ENCODE measurements at regions not wholly inside any gene's neighbourhood (a gene's known extent, or its start where the extent isn't known, plus 50 kb on each side); places are given as distances from the start of the nearest gene placed in this dataset.

DNA sequence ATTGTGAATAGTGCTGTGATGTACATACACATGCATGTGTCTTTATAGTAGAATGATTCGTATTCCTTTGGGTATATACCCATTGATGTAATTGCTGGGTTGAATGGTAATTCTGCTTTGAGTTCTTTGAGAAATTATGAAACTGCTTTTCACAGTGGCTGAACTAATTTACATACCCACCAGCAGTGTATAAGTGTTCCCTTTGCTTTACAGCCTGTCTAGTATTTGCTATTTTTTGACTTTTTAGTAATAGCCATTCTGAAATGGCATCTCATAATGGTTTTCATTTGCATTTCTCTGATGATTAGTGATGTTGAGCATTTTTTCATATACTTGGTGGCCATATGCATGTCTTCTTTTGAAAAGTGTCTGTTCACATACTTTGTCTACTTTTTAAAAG, 54.5 kb upstream of the FAM78B start:
- DNase-seq: no peak

DNA sequence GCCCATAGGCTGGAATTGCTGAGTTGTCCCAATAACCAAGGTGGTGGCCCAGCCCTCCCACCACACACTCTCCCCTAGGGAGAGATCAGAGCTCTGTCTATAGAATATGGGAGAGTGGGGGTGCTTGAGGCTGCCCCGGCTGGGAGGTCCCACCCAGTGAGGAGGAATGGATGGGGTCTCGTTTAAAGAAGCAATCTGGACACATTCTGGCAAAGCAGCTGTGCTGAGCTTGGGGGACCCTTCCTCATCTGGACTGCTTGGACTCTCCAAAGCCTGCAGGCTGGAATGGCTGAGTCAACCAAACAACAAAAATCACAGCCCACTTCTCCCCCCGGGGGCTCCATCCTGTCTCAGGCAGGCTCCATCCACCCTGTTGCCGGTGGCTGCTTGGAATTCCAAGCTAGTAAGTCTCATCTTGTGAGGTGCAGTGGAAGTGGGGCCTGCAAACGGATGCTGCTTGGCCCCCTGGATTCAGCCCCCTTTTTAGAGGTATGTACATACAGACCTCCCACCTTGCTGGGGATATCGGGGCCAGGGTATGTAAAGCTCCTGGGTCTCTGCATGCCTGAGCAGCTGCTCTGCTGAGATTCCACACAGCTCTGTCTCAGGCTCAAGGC, 67.1 kb upstream of the FAM78B start:
- no peak for DNase-seq

DNA sequence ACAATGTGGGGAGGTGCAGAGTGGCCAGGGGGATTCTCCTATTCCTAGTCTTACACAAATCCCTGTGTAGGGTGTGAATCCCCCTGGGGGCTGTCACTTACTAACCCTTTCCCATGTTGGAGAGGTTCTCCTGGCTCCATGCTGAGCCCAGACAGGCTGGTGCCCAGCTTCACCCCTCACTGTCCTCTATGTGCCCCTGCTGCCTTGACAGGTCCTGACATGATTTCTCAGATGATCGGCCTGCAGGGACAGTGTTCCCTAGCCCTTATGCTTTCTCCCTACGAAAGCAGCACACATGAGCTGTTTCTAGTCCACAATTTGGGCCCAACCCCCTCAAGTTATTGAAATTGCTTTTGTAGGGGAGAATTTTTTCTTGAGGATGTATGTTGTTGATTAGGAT, 68.9 kb upstream of the FAM78B start:
- no peak for DNase-seq

DNA sequence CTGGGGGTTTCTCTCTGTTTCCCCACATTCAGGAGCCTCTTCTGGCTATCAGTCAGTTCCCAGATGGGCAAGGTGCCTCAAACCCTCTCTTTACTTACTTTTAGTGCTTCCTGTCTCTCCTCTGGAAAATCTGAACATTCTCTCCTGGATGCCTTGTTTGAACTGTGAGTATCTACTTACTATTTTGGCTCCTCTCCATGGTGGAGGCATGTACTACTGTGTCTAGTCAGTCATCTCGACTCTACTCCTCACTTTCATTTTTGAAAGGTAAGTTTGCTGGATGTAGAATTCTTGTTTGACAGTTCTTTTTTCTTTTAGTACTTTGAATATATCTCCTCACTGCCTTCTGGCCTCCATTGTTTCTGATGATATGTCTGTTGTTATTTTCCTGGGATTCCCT, 70.9 kb upstream of the FAM78B start:
- no peak for DNase-seq

DNA sequence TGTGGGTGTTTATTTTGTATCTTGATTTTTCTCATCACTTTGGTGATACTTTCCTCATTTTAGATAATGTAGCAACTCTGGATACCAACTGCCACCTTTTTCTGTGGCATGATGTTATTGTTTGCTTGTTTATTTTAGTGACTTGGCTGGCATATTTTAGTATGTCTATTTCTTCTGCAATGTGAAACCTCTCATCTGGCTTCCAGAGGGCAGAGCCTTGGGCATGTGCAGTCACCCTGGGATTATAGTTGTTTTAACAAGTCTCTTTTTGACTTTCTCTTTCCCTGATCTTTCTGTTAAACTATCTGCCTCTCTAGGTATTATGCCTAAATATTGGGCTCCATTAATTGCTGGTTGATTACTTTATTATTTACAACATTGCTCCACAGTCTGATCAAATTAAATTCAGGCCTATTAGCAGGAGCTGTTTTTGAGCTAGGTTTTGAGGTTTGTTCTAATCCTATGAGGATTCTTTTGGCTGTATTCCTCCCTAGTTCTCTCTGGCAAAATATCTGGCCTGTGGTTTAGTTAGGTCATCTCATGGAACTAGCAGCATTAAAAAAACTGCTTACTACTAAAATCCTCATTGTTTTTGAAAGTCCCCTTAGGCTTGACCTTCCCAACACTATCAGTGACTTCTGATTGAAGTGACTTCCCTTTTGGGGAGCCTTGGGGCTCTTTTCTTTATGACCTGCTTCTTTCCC, 86.4 kb upstream of the FAM78B start:
- no peak for DNase-seq

DNA sequence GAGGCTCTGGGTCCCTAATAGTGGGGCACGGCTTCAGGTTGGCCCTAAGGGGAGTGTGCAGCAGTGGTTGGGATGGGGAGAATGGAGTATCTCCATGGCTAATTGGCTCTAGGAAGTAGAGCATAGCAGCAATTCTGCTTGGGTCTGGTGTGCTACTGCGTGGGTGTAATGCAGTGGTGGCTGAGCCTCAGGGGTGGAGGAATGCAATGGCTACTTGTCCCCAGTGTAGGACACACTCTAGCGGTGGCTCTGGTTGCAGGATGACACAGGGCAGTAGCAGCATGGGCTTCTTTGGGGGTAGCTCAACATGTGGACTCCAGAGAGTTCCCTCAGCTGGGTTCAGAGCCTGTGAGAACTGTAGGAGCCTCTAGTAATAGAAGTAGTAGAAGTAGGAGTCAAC, 91.2 kb upstream of the FAM78B start:
- no peak for DNase-seq

DNA sequence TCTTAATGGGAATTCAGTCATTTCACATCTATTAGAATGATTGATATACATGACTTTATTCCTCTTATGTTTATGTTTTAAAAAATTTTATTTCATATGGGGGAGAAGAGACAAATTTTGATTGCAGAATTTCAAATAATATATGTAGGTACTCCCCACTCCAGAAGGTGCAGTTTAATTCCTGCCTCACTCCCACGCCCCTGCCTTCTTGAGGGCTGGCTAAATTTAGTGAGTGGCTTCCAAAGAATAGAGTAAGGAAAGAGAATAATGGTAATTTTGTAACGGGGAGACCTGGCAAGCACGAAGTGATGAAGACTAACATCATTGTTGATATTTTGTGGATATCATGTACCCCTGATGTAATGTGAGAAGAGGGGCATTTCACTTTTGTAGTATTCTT, 94.7 kb upstream of the FAM78B start:
- DNase-seq: no peak

DNA sequence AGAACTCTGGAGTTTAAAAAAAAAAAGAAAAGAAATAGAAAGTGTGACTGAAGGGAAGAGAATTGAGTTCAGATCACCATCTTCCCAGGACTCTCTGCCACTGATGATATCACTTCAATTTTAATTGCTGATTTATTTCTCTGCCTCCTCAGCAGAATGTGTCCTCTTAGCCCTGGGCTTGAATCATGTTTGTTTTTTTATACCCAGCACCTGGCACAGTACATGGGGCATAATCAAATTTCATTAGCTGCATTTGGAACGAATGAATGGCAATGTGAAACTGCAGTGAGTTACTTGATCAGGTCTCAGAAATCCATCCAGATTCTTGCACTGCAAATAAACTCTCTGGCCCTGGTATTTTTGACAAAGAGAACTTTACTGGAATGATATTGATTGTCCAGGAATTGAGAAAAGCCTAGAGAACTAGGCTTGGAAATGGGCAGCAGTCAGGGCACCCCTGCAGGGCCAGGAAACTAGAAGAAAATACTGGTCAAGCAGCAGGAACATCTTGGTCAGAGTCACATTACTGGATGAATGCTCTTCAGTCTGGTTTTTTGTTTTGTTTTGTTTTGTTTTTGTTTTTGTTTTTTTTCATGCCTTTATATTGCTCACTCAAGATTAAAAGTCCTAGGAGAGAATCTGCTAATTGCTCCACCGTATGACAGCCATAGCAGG, 103.8 kb upstream of the FAM78B start:
- DNase-seq: no peak

DNA sequence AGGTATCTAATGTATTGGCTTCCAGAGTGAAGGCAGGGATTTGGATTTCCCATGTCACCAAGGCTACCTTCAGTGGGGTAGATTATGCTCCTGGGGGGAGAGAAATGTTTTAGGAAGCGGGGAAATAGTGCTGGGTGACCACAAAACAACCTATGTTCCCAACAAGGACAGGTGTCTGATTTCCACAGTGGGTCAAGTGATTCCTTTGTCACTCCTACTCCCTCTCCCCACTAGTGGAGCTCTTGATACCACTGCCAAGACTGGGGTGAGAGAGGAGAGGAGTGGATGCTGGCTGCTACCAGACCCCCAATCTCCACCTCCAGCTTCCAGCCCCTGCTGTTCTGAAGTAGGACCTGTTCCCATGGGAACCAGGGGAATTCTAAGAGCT, 104.3 kb upstream of the FAM78B start:
- DNase-seq: no peak

DNA sequence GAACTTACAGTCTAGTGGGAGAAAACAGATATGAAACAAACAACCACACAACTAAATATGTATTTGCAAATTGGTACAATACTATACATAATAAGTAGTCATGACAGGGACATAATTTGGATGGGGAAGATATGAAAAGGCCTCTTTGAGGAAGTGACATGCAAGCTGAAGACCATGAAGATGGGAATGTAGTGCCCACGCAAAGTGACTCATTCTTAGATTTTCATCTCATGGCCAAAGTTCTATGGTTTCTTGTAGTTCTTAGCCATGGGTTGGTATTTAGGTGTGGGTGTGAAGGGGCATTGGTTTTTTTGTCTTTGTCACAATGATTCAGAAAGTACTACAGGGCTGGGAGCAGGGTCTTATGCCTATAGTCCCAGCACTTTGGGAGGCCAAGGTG, 105.4 kb upstream of the FAM78B start:
- DNase-seq: no peak

DNA sequence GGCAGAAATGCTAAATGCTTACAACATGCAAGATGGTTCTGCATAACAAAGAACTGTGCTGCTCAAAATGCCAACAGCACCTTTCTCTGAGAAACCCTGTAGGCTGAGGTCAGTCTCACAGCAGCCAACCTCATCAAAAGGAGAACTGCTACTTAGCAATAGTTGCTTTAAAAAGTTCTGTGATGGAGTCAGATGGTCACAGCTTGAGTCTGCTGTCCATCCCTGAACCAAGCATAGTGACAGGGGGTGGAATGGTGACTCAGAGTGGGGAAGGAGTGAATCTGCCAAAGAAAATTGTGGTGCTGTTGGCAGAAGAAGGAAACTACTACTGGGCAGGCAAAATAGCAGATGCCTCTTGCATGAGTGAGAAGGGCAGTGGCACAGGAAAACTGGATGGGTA, 106.0 kb upstream of the FAM78B start:
- DNase-seq: no peak

DNA sequence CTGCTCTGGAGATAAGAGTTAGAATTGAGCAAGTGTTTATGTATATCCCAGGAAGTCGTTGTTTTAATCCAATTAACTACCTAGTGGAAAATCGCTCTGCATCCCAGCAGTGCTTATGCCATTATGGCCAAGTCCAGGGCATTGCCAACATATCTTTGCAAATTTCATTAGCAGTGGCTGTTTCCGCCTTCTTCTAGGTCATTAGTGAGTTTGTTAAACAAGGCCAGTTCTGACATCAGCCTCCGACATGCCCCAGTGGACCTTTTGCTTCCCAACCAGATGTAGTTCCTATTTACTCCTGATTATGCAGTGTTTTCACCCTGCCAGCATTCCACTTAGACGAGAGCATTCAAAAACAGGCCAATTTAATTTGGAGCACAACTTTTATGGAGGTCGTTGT, 106.8 kb upstream of the FAM78B start:
- DNase-seq: no peak

DNA sequence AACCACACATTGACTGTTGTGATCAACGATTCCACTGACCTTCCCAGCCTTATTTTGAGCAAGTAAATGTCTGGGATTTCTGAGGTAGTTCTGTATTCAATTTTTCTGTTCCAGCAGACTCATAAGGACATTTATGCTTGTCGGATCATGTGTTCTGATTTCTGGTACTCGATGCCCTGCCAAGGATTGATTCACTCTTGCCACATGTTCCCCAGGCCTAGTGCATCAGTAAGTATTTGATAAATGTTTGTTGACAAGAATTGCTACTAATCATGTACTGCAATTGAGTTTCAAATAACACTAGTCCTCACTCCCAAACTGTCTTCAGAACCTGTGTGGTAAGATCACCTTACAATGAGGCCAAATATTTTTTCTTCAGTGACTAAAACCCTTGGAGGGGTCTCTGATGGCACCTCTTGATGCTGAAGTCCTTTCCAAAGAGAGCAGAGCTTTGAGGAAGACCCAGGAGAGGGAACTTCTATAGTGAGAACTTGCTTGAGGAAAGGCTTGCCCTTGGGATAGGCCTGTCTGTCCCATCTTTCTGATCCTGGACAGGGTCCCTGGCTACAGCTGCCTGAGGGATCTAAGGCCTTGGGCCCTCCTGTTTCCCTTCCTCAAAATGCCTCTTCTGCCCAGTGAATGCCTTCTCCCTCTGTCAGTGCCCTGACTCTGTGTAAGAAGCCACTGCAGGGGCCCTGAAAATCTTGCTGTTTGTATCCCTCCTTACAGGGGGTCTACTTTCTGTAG, 115.8 kb upstream of the FAM78B start:
- DNase-seq: no peak

DNA sequence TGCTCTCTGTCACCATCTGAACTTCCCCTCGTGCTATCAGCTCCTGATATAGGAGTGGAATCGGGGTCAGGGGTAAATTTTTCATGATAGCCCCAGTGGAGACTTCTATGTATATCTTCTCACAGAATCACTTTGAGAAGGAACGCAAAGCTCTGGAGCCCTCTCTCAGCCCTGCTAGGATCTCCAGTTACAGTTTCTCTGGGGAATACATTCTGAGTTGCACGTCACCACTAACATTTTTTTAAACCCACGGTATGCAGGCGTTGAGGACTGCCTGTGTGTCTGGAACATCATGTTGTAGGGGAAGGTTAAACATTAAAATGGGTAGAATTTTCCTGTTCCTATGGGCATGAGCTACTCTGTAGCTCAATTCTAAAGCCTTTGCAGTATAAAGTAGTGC, 116.4 kb upstream of the FAM78B start:
- no peak for DNase-seq

DNA sequence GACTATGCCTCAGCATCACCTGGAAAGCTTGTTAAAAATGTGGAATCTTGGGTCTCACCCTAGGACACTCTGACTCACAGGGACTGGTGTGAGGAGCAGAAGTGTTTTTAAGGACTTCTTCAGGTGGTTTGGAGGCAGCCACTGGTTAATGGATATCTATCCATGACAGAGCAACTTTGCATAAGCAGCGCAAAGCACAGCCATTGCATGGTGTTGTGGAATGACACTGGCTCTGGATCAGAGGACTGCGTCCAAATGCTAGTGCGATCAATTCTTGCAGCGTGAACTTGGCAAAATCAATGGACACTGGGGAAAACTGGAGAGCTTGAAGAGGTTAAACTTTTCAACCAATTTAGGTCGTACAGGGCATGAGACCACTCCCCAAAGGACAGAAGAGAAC, 116.8 kb upstream of the FAM78B start:
- DNase-seq: no peak

DNA sequence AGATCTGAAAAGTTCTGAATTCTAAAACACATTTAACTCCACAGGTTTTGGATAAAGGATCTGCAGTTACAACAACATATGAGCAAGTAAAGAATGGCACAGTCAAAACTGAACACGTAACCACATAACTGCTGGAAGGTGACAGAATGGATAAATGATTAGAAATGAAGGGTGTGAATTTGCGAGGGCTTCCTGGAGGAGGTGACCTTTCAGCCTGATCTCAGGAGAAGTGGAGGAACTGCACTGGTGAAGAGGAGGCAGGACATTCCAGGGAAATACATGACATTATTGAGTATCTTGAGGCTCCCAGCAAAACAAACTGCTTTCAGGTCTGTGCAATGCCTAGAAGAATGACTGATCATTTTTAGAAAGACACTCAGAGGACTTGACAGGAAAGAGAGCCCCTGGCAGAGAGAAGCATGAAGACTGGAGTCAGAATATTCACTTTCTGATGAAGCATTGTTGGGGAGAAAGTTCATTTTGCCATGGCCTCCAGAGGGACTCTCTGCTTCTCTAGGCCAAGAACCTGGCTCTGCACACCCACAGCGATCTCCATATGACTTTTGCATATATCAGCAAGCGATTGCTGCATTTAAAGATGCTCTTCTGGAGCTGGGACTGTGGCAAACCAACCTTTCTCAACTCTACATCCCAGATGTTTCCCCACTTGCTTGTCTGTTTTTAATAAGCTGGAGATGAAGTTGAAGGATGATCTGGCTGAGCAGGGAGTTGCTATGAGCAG, 122.7 kb upstream of the FAM78B start:
- no peak for DNase-seq

DNA sequence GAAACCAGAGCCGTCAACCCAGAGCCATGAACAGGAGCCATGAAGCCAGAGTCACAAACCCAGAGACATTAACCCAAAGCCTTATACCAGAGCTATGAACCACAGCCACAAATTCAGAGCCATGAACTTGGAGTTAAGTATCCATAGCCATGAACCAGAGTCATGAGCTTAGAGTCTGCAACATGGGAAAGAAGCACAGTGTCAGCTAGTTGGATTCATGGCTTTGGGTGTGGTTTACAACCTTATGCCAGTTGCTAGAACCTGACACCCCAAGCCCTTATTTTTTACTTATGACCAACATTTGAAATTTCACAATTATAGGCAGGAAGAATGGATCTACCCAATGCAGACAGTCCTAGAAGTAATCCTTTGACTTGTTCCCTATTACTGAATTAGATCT, 128.9 kb upstream of the FAM78B start:
- DNase-seq: no peak

DNA sequence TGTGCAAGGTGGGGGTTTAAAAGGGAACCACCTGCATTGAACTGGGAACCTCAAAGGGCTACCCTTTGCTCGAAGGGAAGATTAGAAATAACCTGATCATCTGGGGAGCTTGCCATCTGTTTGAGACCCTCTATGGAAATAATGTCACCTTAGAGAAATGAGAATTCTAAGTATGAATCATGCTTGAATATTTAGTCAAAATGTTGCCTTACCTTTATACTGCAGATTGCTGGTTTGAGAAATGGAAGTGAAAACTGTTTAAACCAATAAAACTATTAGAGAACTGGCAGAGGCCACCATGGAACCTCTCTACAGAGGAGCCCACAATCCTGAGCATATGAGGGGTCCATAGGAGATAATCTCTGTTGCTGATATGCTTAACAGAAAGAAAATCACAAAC, 131.2 kb upstream of the FAM78B start:
- DNase-seq: no peak

DNA sequence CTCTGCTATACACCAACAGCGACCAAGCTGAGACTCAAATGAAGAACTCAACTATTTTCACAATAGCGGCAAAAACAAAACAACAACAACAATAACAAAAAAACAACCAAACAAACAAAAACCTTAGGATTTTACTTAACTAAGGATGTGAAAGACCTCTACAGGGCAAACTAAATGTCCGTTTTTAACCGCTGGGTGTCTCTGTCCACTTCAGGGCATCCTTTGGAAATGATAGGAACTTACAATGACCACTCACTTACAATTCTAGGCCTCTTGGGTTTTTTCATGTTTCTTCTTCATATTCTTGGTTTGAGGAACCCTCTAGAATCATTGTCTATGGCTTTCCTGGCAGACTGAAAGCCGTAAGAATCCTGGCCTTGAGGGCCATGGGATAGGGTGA, 134.0 kb upstream of the FAM78B start:
- DNase-seq: no peak

DNA sequence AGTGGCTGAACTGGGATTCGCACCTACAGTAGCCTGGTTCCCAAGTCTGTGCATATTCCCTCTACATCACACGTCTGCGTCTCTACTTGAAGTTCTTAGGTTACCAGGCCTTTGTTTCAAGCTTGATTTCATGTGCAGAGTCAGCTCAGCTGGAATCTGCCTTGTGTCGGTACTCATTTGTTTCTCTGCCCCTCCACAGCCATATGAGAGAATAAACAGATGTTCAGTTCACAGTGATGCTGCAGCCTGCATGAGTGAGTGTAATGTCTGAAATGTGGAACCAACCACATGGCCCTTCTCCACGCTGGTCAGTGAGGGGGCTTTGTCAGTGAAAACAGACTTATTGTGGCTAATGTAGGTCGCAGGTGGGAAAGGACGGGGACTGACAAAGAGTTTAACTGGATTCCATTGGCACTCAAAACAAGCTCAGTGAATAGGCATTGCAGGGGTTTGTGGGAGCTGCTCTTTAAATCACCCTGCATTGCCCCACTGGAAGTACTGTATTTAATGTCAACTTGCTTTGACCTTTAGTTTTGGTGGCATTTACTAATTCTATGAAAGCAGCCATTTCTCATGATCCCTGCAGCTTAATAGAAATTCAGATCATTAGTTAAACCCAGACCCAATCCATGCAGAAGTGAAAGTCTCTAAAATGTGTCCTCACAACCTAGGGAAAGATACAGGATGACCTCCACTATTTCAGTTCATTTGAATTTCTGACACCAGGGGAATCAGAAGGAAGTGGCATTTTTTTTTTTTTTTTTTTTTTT, 136.4 kb upstream of the FAM78B start:
- no peak for DNase-seq

DNA sequence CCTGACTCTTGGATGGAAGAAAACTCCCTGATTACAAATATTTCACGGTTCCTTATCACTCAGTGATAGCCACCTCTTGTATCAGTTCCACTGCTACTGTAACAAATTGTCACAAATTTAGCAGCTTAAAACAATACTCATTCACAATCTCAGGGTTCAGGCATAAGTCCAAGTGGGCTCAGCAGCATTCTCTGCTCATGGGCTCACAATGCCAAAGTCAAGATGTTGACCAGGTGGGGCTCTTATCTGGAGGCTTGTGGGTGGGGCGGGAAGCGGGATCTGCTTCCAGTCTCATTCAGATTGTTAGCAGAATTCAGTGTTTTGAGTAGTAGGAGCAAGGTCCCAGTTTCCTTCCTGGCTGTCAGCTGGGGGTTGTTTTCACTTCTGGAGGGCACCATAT, 137.3 kb upstream of the FAM78B start:
- DNase-seq: no peak

DNA sequence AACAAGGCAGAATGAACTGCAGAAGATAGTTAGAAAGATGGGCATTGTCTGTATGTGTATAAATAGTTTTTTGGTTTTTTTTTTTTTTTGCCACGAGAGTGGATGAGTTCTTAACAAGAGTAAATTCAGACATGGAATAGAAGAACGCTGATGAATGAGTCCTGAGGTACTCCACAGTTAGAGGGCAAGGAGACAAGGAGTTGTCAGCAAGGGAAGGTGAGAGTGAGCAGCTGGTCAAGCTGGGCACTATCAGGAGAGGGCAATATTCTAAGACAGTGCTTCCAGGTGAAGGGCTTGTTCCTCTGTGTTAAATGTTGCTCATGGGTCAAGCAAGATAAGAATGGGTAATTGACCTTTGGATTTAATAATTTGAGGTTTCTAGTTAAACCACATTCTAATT, 138.6 kb upstream of the FAM78B start:
- no peak for DNase-seq
